H1 (cell line): ENCODE measurements at regions not wholly inside any gene's neighbourhood (a gene's known extent, or its start where the extent isn't known, plus 50 kb on each side); places are given as distances from the start of the nearest gene placed in this dataset.

Experiments used
- CHD1 ChIP-seq: IDR thresholded peaks from 2 replicates; pipeline ENCODE4 v1.6.1; 2012; ENCODE audit warnings: low read depth, low read length, improper control_type of control experiment
- CHD7 ChIP-seq: fragments of 300-600 bp; sonication (generic); IDR thresholded peaks from 2 replicates; pipeline ENCODE4 v1.7.1; 2012; ENCODE audit warnings: low read length, moderate library complexity, mild to moderate bottlenecking, inconsistent platforms; ENCODE audit not compliant: insufficient replicate concordance
- EP300 ChIP-seq, 2 experiments: IDR thresholded peaks; 1 replicate in 1 of 2; 2 replicates in 1 of 2; pipeline ENCODE4 v1.6.1; 2011 to 2012; ENCODE audit warnings: low read depth in 2 of 2, low read length in 2 of 2, mild to moderate bottlenecking in 2 of 2, borderline replicate concordance in 1 of 2, inconsistent platforms in 1 of 2, moderate library complexity in 1 of 2
- EZH2 ChIP-seq: fragments of 200-600 bp; sonication (generic); IDR thresholded peaks from 2 replicates; pipeline ENCODE4 v1.7.1; 2012; ENCODE audit warnings: low read depth, mild to moderate bottlenecking, moderate library complexity, low read length, inconsistent platforms; ENCODE audit not compliant: severe bottlenecking
- KDM1A ChIP-seq: fragments of 200-600, 300-600 bp; sonication (generic); IDR thresholded peaks from 2 replicates; pipeline ENCODE4 v1.7.1; 2016; ENCODE audit warnings: mild to moderate bottlenecking, low read length, borderline replicate concordance
- PHF8 ChIP-seq: fragments of 200-600 bp; sonication (generic); conservative IDR thresholded peaks from 2 replicates; pipeline ENCODE4 v1.7.1; 2012; ENCODE audit warnings: low read depth, mild to moderate bottlenecking, inconsistent platforms, low read length, moderate library complexity
- SP1 ChIP-seq: IDR thresholded peaks from 2 replicates; pipeline ENCODE4 v1.6.1; 2011; ENCODE audit warnings: low read depth, low read length
- SP2 ChIP-seq: IDR thresholded peaks from 2 replicates; pipeline ENCODE4 v1.6.1; 2012; ENCODE audit warnings: mild to moderate bottlenecking, low read length, inconsistent platforms
- TAF7 ChIP-seq: optimal IDR thresholded peaks from 2 replicates; pipeline ENCODE3; 2011; ENCODE audit warnings: low read depth, mild to moderate bottlenecking, inconsistent platforms, low read length, moderate library complexity, borderline replicate concordance

GRCh38 chr2:150134223-150134857, 353.1 kb downstream of the RND3 start (continued):
- no peak for TF ChIP-seq CHD7
- no peak for TF ChIP-seq PHF8
- no peak for TF ChIP-seq EZH2
- TF ChIP-seq SP2 = no peak
- no peak for TF ChIP-seq CHD1
- no peak for TF ChIP-seq TAF7
- no peak for TF ChIP-seq EP300 (IDR thresholded peaks at IDR 0.05; ENCODE audit: borderline replicate concordance in 1 of 2, low read depth in 2 of 2, low read length in 2 of 2)
- TF ChIP-seq SP1 = no peak
- TF ChIP-seq KDM1A = no peak
